ENCODE measurements at regions not wholly inside any gene's neighbourhood (a gene's known extent, or its start where the extent isn't known, plus 50 kb on each side); places are given as distances from the start of the nearest gene placed in this dataset.

GRCh38 chrX:85619962-85620361 lies 240.5 kb upstream of the POF1B start:
- TF ChIP-seq ATF2 (CRISPR knock-in tag; IDR thresholded peaks at IDR 0.05) (no peak), ZBTB17 (CRISPR knock-in tag; IDR thresholded peaks at IDR 0.05) (no peak), GABPA (tag; conservative IDR thresholded peaks at IDR 0.05; ENCODE audit: low read depth) (no peak), NBN (IDR thresholded peaks at IDR 0.05; ENCODE audit: low read depth) (no peak), CTCF (IDR thresholded peaks at IDR 0.05 in 2 of 3, conservative IDR thresholded peaks at IDR 0.05 in 1 of 3; ENCODE audit: insufficient read depth in 2 of 3, low read depth in 1 of 3, low read length in 3 of 3) (no peak), PCBP1 (IDR thresholded peaks at IDR 0.05; ENCODE audit: low read depth, low read length, poor library complexity, severe bottlenecking) (no peak)

Data from K562 (cell line).